Lung (tissue), 11 donors: ENCODE measurements at regions not wholly inside any gene's neighbourhood (a gene's known extent, or its start where the extent isn't known, plus 50 kb on each side); places are given as distances from the start of the nearest gene placed in this dataset.
A peak's percentile ranks its signal among the peaks of the same experiment; 100 is the strongest.

ENCODE experiments used
- ATAC-seq: fragments of 200-7000 bp; cut with Tn5 transposase; one replicate; pipeline ENCODE4 v1.9.1; 2020; ENCODE audit warnings: moderate number of reproducible peaks; ENCODE audit not compliant: insufficient read depth, low FRiP score
- DNase-seq, 3 donors: peaks; one replicate each; pipeline ENCODE4 v3.0.0-alpha.2; 2013 to 2017
- H3K27ac ChIP-seq, 2 donors: one replicate each; pipeline ENCODE4 v1.5.1; 2013; ENCODE audit warnings: mild to moderate bottlenecking in 2 of 2, moderate library complexity in 2 of 2, control low read depth in 1 of 2, inconsistent platforms in 1 of 2, low read depth in 1 of 2, low read length in 1 of 2
- H3K27me3 ChIP-seq, 3 donors: one replicate each; pipeline ENCODE4 v1.5.1; 2013; ENCODE audit warnings: low read length in 2 of 3; ENCODE audit not compliant: control insufficient read depth in 3 of 3, insufficient read depth in 3 of 3
- H3K36me3 ChIP-seq, 4 donors: one replicate each; pipeline ENCODE4 v1.5.1; 2013; ENCODE audit warnings: low read length in 4 of 4, mild to moderate bottlenecking in 1 of 4, moderate library complexity in 1 of 4; ENCODE audit not compliant: control insufficient read depth in 4 of 4, insufficient read depth in 4 of 4
- H3K4me1 ChIP-seq, 5 donors: one replicate each; pipeline ENCODE4 v1.5.1; 2013; ENCODE audit warnings: low read length in 5 of 5, mild to moderate bottlenecking in 2 of 5, moderate library complexity in 1 of 5; ENCODE audit not compliant: control insufficient read depth in 5 of 5, insufficient read depth in 5 of 5
- H3K4me3 ChIP-seq: one replicate; pipeline ENCODE4 v1.5.1; 2013; ENCODE audit warnings: mild to moderate bottlenecking, control low read depth, moderate library complexity
- H3K9ac ChIP-seq, 2 donors: one replicate each; pipeline ENCODE4 v1.5.1; 2013; ENCODE audit warnings: low read length in 2 of 2, control low read depth in 1 of 2; ENCODE audit not compliant: insufficient read depth in 1 of 2
- H3K9me3 ChIP-seq, 4 donors: one replicate each; pipeline ENCODE4 v1.5.1; 2013; ENCODE audit warnings: low read length in 3 of 4, mild to moderate bottlenecking in 1 of 4, moderate library complexity in 1 of 4; ENCODE audit not compliant: control insufficient read depth in 4 of 4, insufficient read depth in 3 of 4
- WGBS, 2 donors: extraction: QIAGEN DNeasy Blood & Tissue Kit; methylation state at CpG; one replicate each; pipeline ENCODE4 v1.1.7; 2013; 5-methylcytosine and 5-hydroxymethylcytosine counted together
- TF ChIP-seq, protein P1 (sequence below): IDR thresholded peaks from 2 replicates; pipeline ENCODE4 v1.5.1; 2012; ENCODE audit warnings: mild to moderate bottlenecking; ENCODE audit errors: control extremely low read depth, extremely low read depth
- donor health status: control.
- donor health status: control.
- donor health status: Bipolar disorder and iron deficiency.
- donor health status: healthy.
- donor health status: DM: yes; HTN: yes; CAD: no.

DNA sequence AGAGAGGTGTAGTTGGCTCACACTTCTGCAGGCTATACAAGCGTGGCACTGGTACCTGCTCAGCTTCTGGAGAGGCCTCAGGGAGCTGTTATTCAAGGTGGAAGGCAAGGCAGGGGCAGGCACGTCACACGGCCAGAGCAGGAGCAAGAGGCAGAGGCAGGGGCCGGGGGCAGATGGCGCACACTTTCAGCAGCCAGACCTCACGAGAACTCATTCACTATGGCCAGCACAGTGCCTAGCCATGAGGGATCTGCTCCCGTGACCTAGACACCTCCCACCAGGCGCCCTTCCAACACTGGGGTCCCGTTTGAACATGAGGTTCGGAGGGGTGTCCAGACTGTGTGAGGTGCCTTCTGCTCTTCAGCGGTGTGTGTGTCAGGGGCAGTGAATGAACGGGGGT lies 71.0 kb upstream of the FCN1 start:
- Histone ChIP-seq H3K9ac (no peak overlapping the region), H3K4me3 (no peak overlapping the region), H3K27me3 (peaks cover 0 to 2% (median 0%) of the 10 kb centered on the region in 3 donors), H3K27ac (no peak overlapping the region), H3K4me1 (no peaks in the 10 kb centered on the region), H3K9me3 (peaks cover 0 to 25% (median 3%) of the 10 kb centered on the region in 4 donors), H3K36me3 (no peaks in the 10 kb centered on the region)
- DNase-seq: no peak
- WGBS, 2 donors: 87 to 89% methylated on average over 12 of the region's 12 CpGs
- no peak for ATAC-seq
- TF ChIP-seq, protein P1, sequence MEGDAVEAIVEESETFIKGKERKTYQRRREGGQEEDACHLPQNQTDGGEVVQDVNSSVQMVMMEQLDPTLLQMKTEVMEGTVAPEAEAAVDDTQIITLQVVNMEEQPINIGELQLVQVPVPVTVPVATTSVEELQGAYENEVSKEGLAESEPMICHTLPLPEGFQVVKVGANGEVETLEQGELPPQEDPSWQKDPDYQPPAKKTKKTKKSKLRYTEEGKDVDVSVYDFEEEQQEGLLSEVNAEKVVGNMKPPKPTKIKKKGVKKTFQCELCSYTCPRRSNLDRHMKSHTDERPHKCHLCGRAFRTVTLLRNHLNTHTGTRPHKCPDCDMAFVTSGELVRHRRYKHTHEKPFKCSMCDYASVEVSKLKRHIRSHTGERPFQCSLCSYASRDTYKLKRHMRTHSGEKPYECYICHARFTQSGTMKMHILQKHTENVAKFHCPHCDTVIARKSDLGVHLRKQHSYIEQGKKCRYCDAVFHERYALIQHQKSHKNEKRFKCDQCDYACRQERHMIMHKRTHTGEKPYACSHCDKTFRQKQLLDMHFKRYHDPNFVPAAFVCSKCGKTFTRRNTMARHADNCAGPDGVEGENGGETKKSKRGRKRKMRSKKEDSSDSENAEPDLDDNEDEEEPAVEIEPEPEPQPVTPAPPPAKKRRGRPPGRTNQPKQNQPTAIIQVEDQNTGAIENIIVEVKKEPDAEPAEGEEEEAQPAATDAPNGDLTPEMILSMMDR: no peak

- H3K27ac ChIP-seq: no peak overlapping the region
- H3K36me3 ChIP-seq: no peaks in the 10 kb centered on the region
- no peak for DNase-seq
- H3K4me1 ChIP-seq: no peaks in the 10 kb centered on the region
- H3K27me3 ChIP-seq: peaks cover 0 to 3% (median 0%) of the 10 kb centered on the region in 3 donors
- no peak for ATAC-seq
- peaks cover 0 to 23% (median 3%) of the 10 kb centered on the region in 4 donors for H3K9me3 ChIP-seq
- H3K4me3 ChIP-seq: no peak overlapping the region
- WGBS, 2 donors: 80 to 83% methylated on average over 21 to 23 of the region's 23 CpGs
- H3K9ac ChIP-seq: no peak overlapping the region
- TF ChIP-seq, protein P1: no peak
These were observed 71.7 kb upstream of the FCN1 start for GRCh38 chr9:134989206-134990065.

DNA sequence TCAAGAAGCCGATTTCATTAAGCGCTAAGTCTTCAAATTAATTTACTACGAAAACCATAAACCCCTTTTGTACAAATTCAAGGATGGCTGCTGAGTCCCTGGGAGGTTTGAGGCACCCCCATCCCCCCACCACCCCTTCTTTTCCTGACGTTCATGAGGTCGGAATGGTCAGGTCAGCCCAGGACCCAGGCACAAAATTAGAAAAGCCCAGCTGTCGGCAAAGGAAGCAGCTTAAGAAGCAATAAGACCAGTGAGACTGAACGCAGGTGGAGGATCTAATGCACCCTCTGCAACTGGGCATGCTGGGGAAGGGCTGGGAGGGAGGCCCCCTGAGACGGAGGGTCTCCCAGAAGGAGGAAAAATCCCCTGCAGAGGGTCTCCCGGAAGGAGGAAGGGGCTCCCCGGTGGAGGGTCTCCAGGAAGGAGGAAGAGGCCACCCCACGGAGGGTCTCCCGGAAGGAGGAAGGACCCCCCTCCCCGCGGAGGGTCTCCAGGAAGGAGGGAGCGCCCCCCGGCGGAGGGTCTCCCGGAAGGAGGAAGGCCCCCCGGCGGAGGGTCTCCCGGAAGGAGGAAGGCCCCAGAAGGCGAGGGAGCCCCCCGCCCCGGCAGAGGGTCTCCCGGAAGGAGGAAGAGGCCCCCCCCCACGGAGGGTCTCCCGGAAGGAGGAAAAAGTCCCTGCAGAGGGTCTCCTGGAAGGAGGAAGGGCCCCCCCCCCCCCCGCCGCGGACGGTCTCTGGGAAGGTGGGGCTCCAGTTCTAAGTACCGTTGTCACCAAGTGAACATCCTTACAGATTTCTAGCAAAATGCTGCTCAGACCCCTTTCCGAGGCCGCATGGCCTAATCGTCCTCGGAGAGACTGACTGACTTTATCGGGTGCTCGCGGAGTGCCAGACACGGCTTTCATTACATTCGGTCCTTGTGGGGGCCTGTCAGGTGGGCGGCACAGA lies 74.4 kb upstream of the FCN1 start:
- peaks cover 0 to 9% (median under 1%) of the 10 kb centered on the region in 4 donors for H3K9me3 ChIP-seq

More for the DNA sequence above, 74.4 kb upstream of the FCN1 start:
- TF ChIP-seq, protein P1: no peak
- H3K27me3 ChIP-seq: peaks cover 0 to 3% (median 0%) of the 10 kb centered on the region in 3 donors
- H3K36me3 ChIP-seq: no peaks in the 10 kb centered on the region
- H3K4me3 ChIP-seq: no peak overlapping the region
- H3K27ac ChIP-seq: no peak overlapping the region
- WGBS, 2 donors: 77 to 83% methylated on average over 36 to 42 of the region's 42 CpGs
- ATAC-seq (no peak), DNase-seq (peak in 1 of 3 donors; percentile 6)
- H3K9ac ChIP-seq: no peak overlapping the region
- no peaks in the 10 kb centered on the region for H3K4me1 ChIP-seq
